Karpas-422 (cell line): ENCODE measurements at regions not wholly inside any gene's neighbourhood (a gene's known extent, or its start where the extent isn't known, plus 50 kb on each side); places are given as distances from the start of the nearest gene placed in this dataset.

ENCODE experiments used
- DNase-seq: peaks from one replicate; pipeline ENCODE4 v3.0.0-alpha.2; 2015
- H2AFZ ChIP-seq: fragments of 200-600 bp; sonication (generic); 2 replicates; pipeline ENCODE4 v1.6.1; 2014; ENCODE audit warnings: antibody characterized with exemption, low read length, mixed read lengths
- H3K27ac ChIP-seq: fragments of 200-600 bp; sonication (generic); 2 replicates; pipeline ENCODE4 v1.5.1; 2014; ENCODE audit warnings: mild to moderate bottlenecking, low read length, moderate library complexity
- H3K27me3 ChIP-seq: fragments of 200-600 bp; sonication (generic); 2 replicates; pipeline ENCODE4 v1.6.1; 2014; ENCODE audit warnings: low read length, mixed read lengths
- H3K36me3 ChIP-seq: fragments of 200-600 bp; sonication (generic); 2 replicates; pipeline ENCODE4 v1.6.1; 2014; ENCODE audit warnings: low read length, mixed read lengths; ENCODE audit not compliant: insufficient read depth
- H3K4me1 ChIP-seq: fragments of 200-600 bp; sonication (generic); 2 replicates; pipeline ENCODE4 v1.6.1; 2014; ENCODE audit warnings: mild to moderate bottlenecking, low read length, mixed read lengths
- H3K4me2 ChIP-seq: fragments of 200-600 bp; sonication (generic); 2 replicates; pipeline ENCODE4 v1.6.1; 2014; ENCODE audit warnings: low read length, low read depth, mild to moderate bottlenecking; ENCODE audit not compliant: poor library complexity, severe bottlenecking
- H3K4me3 ChIP-seq: fragments of 200-600 bp; sonication (generic); 2 replicates; pipeline ENCODE4 v1.5.1; 2014; ENCODE audit warnings: mild to moderate bottlenecking, antibody characterized with exemption, low read length, mixed read lengths
- H3K79me2 ChIP-seq: fragments of 200-600 bp; sonication (generic); 2 replicates; pipeline ENCODE4 v1.6.1; 2014; ENCODE audit warnings: mild to moderate bottlenecking, low read length, mixed read lengths
- H3K9ac ChIP-seq: fragments of 200-600 bp; sonication (generic); 2 replicates; pipeline ENCODE4 v1.6.0; 2014; ENCODE audit warnings: low read length
- H3K9me2 ChIP-seq: fragments of 200-600 bp; sonication (generic), shearing (Covaris generic); replicated peaks from 2 replicates; pipeline ENCODE4 v1.6.0; 2014; ENCODE audit warnings: mild to moderate bottlenecking, low read length, moderate library complexity; ENCODE audit not compliant: insufficient read depth
- H3K9me3 ChIP-seq: fragments of 300-700, 200-600 bp; sonication (generic); 2 replicates; pipeline ENCODE4 v1.6.1; 2014; ENCODE audit warnings: low read length, mixed read lengths
- H4K20me1 ChIP-seq: fragments of 200-600 bp; sonication (generic); 2 replicates; pipeline ENCODE4 v1.6.1; 2014; ENCODE audit warnings: mild to moderate bottlenecking, antibody characterized with exemption, low read length, low read depth; ENCODE audit not compliant: insufficient read depth

DNA sequence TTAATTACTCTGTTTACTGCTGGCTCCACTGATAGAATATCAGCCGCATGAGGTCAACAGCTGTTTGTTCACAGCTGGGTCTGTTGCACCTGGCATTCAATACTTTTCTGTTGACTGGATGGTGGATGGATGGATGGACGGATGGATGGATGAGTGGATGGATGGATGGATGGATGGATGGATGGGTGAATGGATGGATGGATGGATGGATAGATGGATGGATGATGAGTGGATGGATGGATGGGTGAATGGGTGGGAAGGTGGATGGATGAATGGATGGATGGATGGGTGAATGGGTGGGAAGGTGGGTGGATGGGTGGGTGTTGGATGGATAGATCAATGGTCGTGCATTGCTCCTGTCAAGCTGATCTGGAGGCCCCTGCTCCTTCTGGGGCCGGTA is 422.2 kb upstream of the SULF2 start:
- H2AFZ ChIP-seq, result no peak overlapping the region
- H3K36me3 ChIP-seq, result no peaks in the 10 kb centered on the region
- H3K4me1 ChIP-seq, result no peaks in the 10 kb centered on the region
- H4K20me1 ChIP-seq, result no peaks in the 10 kb centered on the region
- H3K27me3 ChIP-seq, result no peaks in the 10 kb centered on the region
- H3K4me3 ChIP-seq, result no peak overlapping the region
- H3K9me2 ChIP-seq, result no peaks in the 10 kb centered on the region
- H3K27ac ChIP-seq, result no peak overlapping the region
- H3K79me2 ChIP-seq, result no peaks in the 10 kb centered on the region
- no peak for DNase-seq
- no peak overlapping the region for H3K9ac ChIP-seq
- H3K4me2 ChIP-seq, result no peak overlapping the region
- no peaks in the 10 kb centered on the region for H3K9me3 ChIP-seq

DNA sequence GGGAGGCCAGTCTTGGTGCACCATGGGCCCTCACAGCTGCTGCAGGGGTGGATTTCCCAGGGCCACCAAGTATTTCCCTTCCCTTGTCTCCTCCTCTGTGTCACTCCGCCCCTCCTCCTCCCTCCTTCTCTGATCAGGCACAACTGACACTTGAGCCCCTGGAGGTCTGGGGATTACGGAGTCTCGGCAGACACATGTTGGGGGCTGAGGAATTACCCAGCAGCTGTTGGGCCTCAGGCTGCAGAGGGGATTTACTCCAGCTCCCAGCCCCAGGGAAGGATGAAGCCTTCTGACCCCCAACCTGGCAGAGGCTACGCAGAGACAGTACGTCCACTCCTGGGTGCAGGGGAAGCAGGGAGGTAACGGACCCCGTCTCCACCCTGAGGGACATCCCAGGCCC is 420.5 kb upstream of the SULF2 start:
- H3K4me2 ChIP-seq, result no peak overlapping the region
- no peak for DNase-seq
- H3K27ac ChIP-seq, result no peak overlapping the region
- no peaks in the 10 kb centered on the region for H3K79me2 ChIP-seq
- H3K36me3 ChIP-seq, result no peaks in the 10 kb centered on the region
- H2AFZ ChIP-seq, result no peak overlapping the region
- H4K20me1 ChIP-seq, result no peaks in the 10 kb centered on the region
- H3K9me3 ChIP-seq, result no peaks in the 10 kb centered on the region
- H3K9me2 ChIP-seq, result no peaks in the 10 kb centered on the region
- H3K4me3 ChIP-seq, result no peak overlapping the region
- H3K4me1 ChIP-seq, result no peaks in the 10 kb centered on the region
- H3K27me3 ChIP-seq, result no peaks in the 10 kb centered on the region
- H3K9ac ChIP-seq, result no peak overlapping the region

DNA sequence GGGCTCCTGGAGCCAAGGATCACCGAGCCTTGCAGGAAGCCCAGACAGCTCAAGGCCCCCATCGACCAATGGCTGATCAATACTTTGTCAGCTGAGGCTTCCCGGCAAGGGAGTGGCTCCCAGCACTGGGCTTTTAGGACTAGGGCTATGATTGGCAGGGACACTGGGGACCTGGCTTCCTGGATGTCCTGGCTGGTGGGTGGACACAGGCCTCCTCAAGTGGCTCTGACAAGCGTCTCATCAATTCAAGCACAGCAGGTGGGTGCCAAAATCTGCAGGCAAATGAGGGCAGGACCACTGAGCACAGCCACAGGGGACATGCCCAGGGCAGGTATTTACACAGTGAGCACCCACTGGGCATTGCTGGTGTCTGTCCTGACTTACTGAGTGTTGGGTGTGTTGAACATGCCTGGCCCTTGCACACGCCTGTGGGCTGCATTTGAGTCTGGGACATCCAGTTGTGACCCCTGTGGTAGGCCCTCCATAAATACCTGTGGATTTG is 420.1 kb upstream of the SULF2 start:
- H3K27ac ChIP-seq, result no peak overlapping the region
- no peak overlapping the region for H3K4me3 ChIP-seq
- no peak overlapping the region for H2AFZ ChIP-seq
- no peaks in the 10 kb centered on the region for H3K27me3 ChIP-seq
- no peak overlapping the region for H3K4me2 ChIP-seq
- no peaks in the 10 kb centered on the region for H3K9me2 ChIP-seq
- no peaks in the 10 kb centered on the region for H3K36me3 ChIP-seq
- no peaks in the 10 kb centered on the region for H3K9me3 ChIP-seq
- no peaks in the 10 kb centered on the region for H3K79me2 ChIP-seq
- no peak for DNase-seq
- H4K20me1 ChIP-seq, result no peaks in the 10 kb centered on the region
- no peak overlapping the region for H3K9ac ChIP-seq
- no peaks in the 10 kb centered on the region for H3K4me1 ChIP-seq

DNA sequence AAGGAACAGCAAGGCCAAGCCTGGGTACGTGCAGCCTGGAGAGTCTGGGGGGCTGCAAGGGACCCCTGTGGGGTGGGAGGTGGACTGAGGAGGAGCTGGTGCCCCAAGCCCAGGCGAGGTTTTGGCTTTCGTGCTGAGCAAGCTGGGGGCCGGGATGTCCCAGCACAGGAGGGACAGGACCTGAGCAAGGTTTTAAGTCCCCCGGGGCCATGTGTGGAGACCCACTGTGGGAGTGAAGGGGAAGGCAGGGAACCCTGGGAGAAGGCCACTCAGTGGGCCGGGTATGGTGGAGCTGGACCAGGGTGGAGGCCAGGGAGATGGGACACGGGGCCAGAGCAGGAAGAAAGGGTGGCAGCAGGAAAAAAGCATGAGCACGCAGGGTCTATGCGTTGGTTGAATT is 419.2 kb upstream of the SULF2 start:
- Histone ChIP-seq H3K9me2 (no peaks in the 10 kb centered on the region), H3K27ac (no peak overlapping the region), H3K4me2 (no peak overlapping the region), H3K27me3 (no peaks in the 10 kb centered on the region), H3K4me1 (no peaks in the 10 kb centered on the region), H2AFZ (no peak overlapping the region), H3K36me3 (no peaks in the 10 kb centered on the region), H3K9ac (no peak overlapping the region), H4K20me1 (no peaks in the 10 kb centered on the region), H3K4me3 (no peak overlapping the region), H3K9me3 (no peaks in the 10 kb centered on the region), H3K79me2 (no peaks in the 10 kb centered on the region)
- no peak for DNase-seq

DNA sequence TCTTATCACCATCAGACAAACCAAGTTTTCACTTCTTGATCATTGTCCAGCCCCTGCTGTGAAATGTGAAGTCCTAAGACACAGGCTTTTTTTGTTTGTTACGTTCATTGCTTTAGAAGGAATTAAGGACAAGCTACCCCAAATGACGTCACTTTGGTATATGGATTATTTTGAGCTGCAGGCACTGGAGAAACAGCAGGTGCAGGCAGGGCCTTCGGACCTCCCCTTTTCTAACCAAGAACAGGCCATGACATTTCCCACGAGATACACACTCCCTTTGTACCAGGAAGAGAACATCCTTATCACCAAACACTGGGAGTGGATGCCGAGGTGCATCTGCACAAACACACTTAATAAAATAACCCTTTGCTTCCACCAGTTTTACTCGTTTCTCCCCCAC is 418.0 kb upstream of the SULF2 start:
- H3K36me3 ChIP-seq, result no peaks in the 10 kb centered on the region
- H3K4me3 ChIP-seq, result no peak overlapping the region
- no peaks in the 10 kb centered on the region for H3K9me2 ChIP-seq
- H3K9ac ChIP-seq, result no peak overlapping the region
- H2AFZ ChIP-seq, result no peak overlapping the region
- H4K20me1 ChIP-seq, result no peaks in the 10 kb centered on the region
- DNase-seq, result no peak
- no peaks in the 10 kb centered on the region for H3K27me3 ChIP-seq
- H3K4me2 ChIP-seq, result no peak overlapping the region
- no peak overlapping the region for H3K27ac ChIP-seq
- H3K4me1 ChIP-seq, result no peaks in the 10 kb centered on the region
- H3K9me3 ChIP-seq, result no peaks in the 10 kb centered on the region
- H3K79me2 ChIP-seq, result no peaks in the 10 kb centered on the region

DNA sequence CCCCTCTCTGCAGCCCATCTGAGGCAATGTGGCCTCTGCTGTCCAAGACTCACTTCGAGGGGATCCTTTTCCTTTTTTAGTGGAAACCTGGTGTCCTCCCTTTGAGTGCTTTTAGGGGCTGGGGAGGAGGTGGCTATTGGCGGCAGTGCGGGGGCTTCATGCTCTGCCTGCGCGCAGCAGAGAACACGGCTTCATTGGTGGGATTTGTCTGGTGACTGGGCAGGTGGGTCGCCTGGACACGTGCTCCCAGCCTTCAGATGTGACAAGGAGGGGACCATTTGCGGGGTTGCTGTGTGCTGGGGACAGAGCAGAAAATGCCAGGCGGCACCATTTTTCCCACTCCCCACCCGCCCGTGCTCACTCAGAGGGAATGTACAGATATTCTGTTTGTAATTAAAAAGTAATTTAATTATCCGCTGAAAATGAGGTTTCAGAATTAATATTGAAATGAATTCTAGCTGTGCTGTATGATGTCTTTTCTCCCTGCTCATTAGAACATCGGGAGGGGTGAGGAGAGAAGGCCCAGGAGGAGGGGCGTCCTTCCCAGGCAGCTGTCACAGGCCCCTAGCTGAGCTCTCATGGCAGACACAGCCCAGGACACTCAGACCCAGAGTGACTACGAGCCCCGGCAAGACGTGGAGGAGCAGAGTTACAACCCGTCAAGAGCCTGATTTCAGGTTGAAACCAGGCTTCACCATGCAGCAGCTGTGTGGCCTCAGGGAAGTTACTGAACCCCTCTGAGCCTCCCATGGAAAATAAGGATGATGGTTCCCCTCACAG is 417.2 kb upstream of the SULF2 start:
- no peaks in the 10 kb centered on the region for H3K36me3 ChIP-seq
- no peak overlapping the region for H3K4me2 ChIP-seq
- no peaks in the 10 kb centered on the region for H3K27me3 ChIP-seq

DNA sequence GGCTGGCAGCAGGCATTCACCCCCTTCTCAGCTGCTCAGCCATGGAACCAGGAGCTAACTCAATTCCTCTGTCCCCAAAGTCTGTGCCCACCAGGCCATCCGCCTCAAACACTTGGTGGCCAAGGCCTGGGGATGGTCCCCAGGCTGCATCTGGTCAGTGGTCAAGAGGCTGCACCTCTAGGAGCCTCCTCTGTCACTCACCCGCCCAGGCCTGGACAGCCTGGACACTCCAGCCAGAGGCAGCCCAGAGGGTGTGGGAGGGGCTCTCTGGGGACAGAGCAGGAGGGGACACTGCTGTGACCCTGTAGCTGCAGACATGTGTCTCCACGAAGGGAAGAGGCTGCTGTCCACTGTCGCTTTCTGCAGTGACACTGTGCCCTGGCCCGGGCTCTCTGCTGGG is 416.6 kb upstream of the SULF2 start:
- Histone ChIP-seq H4K20me1 (no peaks in the 10 kb centered on the region), H3K36me3 (no peaks in the 10 kb centered on the region), H3K27me3 (no peaks in the 10 kb centered on the region), H3K9me2 (no peaks in the 10 kb centered on the region), H3K4me3 (no peak overlapping the region), H3K9ac (no peak overlapping the region), H3K79me2 (no peaks in the 10 kb centered on the region), H2AFZ (no peak overlapping the region), H3K27ac (no peak overlapping the region), H3K9me3 (no peaks in the 10 kb centered on the region), H3K4me2 (no peak overlapping the region), H3K4me1 (no peaks in the 10 kb centered on the region)
- DNase-seq, result no peak

More for the DNA sequence above, 417.2 kb upstream of the SULF2 start:
- Histone ChIP-seq H2AFZ (no peak overlapping the region), H3K4me3 (no peak overlapping the region), H3K27ac (no peak overlapping the region), H3K9me3 (no peaks in the 10 kb centered on the region), H3K79me2 (no peaks in the 10 kb centered on the region), H3K9ac (no peak overlapping the region), H4K20me1 (no peaks in the 10 kb centered on the region), H3K4me1 (no peaks in the 10 kb centered on the region), H3K9me2 (no peaks in the 10 kb centered on the region)
- DNase-seq, result no peak

DNA sequence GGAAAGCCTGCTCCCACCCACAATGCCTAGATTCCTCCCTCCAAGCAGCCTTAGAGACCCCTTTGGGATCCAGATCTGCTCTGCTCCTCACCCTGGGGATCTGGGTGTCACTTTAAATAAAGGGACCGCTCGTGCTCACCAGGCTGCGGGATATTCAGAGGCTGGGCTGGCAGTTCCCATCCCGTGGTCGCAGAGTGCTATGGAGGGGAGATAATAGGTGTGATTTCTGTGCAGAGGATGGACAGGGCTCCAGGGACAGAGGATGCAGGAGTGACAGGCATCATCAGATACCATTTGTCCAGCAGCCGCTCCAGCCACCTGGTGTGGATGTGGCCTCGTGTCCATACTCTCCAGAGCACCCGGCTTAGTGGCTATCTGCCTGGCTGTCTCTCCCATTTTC is 415.9 kb upstream of the SULF2 start:
- Histone ChIP-seq H3K4me3 (no peak overlapping the region), H3K9me3 (no peaks in the 10 kb centered on the region), H3K27me3 (no peaks in the 10 kb centered on the region)

More for the DNA sequence above, 415.9 kb upstream of the SULF2 start:
- H3K27ac ChIP-seq, result no peak overlapping the region
- H4K20me1 ChIP-seq, result no peaks in the 10 kb centered on the region
- H3K36me3 ChIP-seq, result no peaks in the 10 kb centered on the region
- no peaks in the 10 kb centered on the region for H3K9me2 ChIP-seq
- no peak for DNase-seq
- H3K9ac ChIP-seq, result no peak overlapping the region
- H3K4me1 ChIP-seq, result no peaks in the 10 kb centered on the region
- no peaks in the 10 kb centered on the region for H3K79me2 ChIP-seq
- H3K4me2 ChIP-seq, result no peak overlapping the region
- H2AFZ ChIP-seq, result no peak overlapping the region
